HEK293 (cell line): ENCODE measurements at regions not wholly inside any gene's neighbourhood (a gene's known extent, or its start where the extent isn't known, plus 50 kb on each side); places are given as distances from the start of the nearest gene placed in this dataset.

Experiments
- CTCF ChIA-PET: fragments of 350-600 bp; formaldehyde crosslinking; extraction: SDS; loops from one replicate; lab custom pipeline; 2021; ENCODE audit warnings: antibody characterized with exemption; lab: Yijun Ruan, JAX
- POLR2A ChIA-PET: fragments of 300-600 bp; formaldehyde crosslinking; extraction: SDS; loops from one replicate; lab custom pipeline; 2020; ENCODE audit warnings: antibody characterized with exemption, inconsistent platforms; lab: Yijun Ruan, JAX
- H3K27ac ChIP-seq: fragments of 200-500 bp; sonication (Bioruptor generic); 2 replicates; pipeline ENCODE4 v1.5.1; 2014; ENCODE audit warnings: low read depth, low read length, control low read depth, inconsistent platforms; ENCODE audit errors: extremely low read depth
- H3K36me3 ChIP-seq, 2 experiments: fragments of 200-500 bp in 1 of 2; sonication (Bioruptor generic) in 1 of 2; 1 replicate in 1 of 2; 2 replicates in 1 of 2; pipeline ENCODE4 v1.5.1; 2014 to 2017; ENCODE audit warnings: inconsistent platforms in 2 of 2, low read length in 2 of 2; ENCODE audit not compliant: control insufficient read depth in 2 of 2, insufficient read depth in 1 of 2
- H3K4me1 ChIP-seq: fragments of 200-500 bp; sonication (Bioruptor generic); 2 replicates; pipeline ENCODE4 v1.5.1; 2014; ENCODE audit warnings: mild to moderate bottlenecking, low read length, inconsistent platforms; ENCODE audit not compliant: control insufficient read depth, insufficient read depth
- H3K4me3 ChIP-seq: 2 replicates; pipeline ENCODE4 v1.5.1; 2011; ENCODE audit warnings: low read depth, mild to moderate bottlenecking, control low read depth, low read length, moderate library complexity
- H3K9me3 ChIP-seq: fragments of 200-500 bp; sonication (Bioruptor generic); 2 replicates; pipeline ENCODE4 v1.5.1; 2014; ENCODE audit warnings: low read depth, low read length, inconsistent platforms; ENCODE audit not compliant: control insufficient read depth, insufficient read depth
- GLI2 ChIP-seq: fragments of 450-650 bp; formaldehyde crosslinking; IDR thresholded peaks from 2 replicates; pipeline ENCODE4; 2017; ENCODE audit warnings: missing biosample characterization, missing genetic modification characterization, low read depth, borderline replicate concordance
- GLI4 ChIP-seq: fragments of 450-650 bp; formaldehyde crosslinking; IDR thresholded peaks from 2 replicates; pipeline ENCODE4 v1.5.1; 2016; ENCODE audit warnings: missing biosample characterization, missing genetic modification characterization
- IKZF3 ChIP-seq: fragments of 450-650 bp; IDR thresholded peaks from 2 replicates; pipeline ENCODE4 v1.5.0; 2018; ENCODE audit warnings: missing biosample characterization, mild to moderate bottlenecking, missing genetic modification characterization, moderate library complexity
- MYNN ChIP-seq: fragments of 450-650 bp; formaldehyde crosslinking; IDR thresholded peaks from 2 replicates; pipeline ENCODE4 v1.5.1; 2016; ENCODE audit warnings: missing biosample characterization, missing genetic modification characterization, borderline replicate concordance
- TCF7L2 ChIP-seq: IDR thresholded peaks from 2 replicates; pipeline ENCODE4 v1.6.1; 2011; ENCODE audit warnings: low read depth, mild to moderate bottlenecking, inconsistent platforms, low read length, moderate library complexity, borderline replicate concordance
- YY2 ChIP-seq: fragments of 450-650 bp; formaldehyde crosslinking; IDR thresholded peaks from 2 replicates; pipeline ENCODE4 v1.5.1; 2016; ENCODE audit warnings: missing biosample characterization, missing genetic modification characterization
- ZNF169 ChIP-seq: fragments of 450-650 bp; formaldehyde crosslinking; IDR thresholded peaks from 2 replicates; pipeline ENCODE4 v1.5.1; 2016; ENCODE audit warnings: missing biosample characterization, missing genetic modification characterization
- ZNF239 ChIP-seq: fragments of 450-650 bp; formaldehyde crosslinking; IDR thresholded peaks from 2 replicates; pipeline ENCODE4 v1.5.1; 2016; ENCODE audit warnings: missing biosample characterization, missing genetic modification characterization
- ZNF473 ChIP-seq: fragments of 450-650 bp; formaldehyde crosslinking; IDR thresholded peaks from 2 replicates; pipeline ENCODE4 v1.5.1; 2017; ENCODE audit warnings: missing biosample characterization, missing genetic modification characterization
- ZNF488 ChIP-seq: fragments of 450-650 bp; formaldehyde crosslinking; IDR thresholded peaks from 2 replicates; pipeline ENCODE4 v1.5.1; 2016; ENCODE audit warnings: missing biosample characterization, missing genetic modification characterization
- ZNF510 ChIP-seq: fragments of 450-650 bp; formaldehyde crosslinking; IDR thresholded peaks from 2 replicates; pipeline ENCODE4 v1.5.1; 2018; ENCODE audit warnings: mild to moderate bottlenecking, missing genetic modification characterization, missing biosample characterization; ENCODE audit not compliant: insufficient replicate concordance
- ZNF518A ChIP-seq: fragments of 450-650 bp; formaldehyde crosslinking; conservative IDR thresholded peaks from 2 replicates; pipeline ENCODE4 v1.5.1; 2016; ENCODE audit warnings: low read depth, missing biosample characterization, missing genetic modification characterization
- ZNF530 ChIP-seq: fragments of 450-650 bp; formaldehyde crosslinking; IDR thresholded peaks from 2 replicates; pipeline ENCODE4 v1.5.1; 2016; ENCODE audit warnings: low read depth, missing biosample characterization, missing genetic modification characterization
- ZNF560 ChIP-seq: fragments of 450-650 bp; formaldehyde crosslinking; IDR thresholded peaks from 2 replicates; pipeline ENCODE4 v1.5.1; 2017; ENCODE audit warnings: missing biosample characterization, missing genetic modification characterization, borderline replicate concordance
- ZNF623 ChIP-seq: fragments of 450-650 bp; formaldehyde crosslinking; IDR thresholded peaks from 2 replicates; pipeline ENCODE4 v1.5.1; 2016; ENCODE audit warnings: missing biosample characterization, missing genetic modification characterization
- ZNF639 ChIP-seq: fragments of 450-650 bp; formaldehyde crosslinking; IDR thresholded peaks from 2 replicates; pipeline ENCODE4 v1.5.1; 2016; ENCODE audit warnings: missing biosample characterization, missing genetic modification characterization
- ZNF645 ChIP-seq: fragments of 450-650 bp; formaldehyde crosslinking; IDR thresholded peaks from 2 replicates; pipeline ENCODE4; 2016; ENCODE audit warnings: missing biosample characterization, missing genetic modification characterization
- ZNF660 ChIP-seq: fragments of 450-650 bp; IDR thresholded peaks from 2 replicates; pipeline ENCODE4 v1.5.1; 2018; ENCODE audit warnings: missing biosample characterization, mild to moderate bottlenecking, missing genetic modification characterization
- ZNF664 ChIP-seq: fragments of 450-650 bp; formaldehyde crosslinking; IDR thresholded peaks from 2 replicates; pipeline ENCODE4 v1.5.1; 2016; ENCODE audit warnings: missing biosample characterization, missing genetic modification characterization
- ZNF692 ChIP-seq: fragments of 450-650 bp; formaldehyde crosslinking; IDR thresholded peaks from 2 replicates; pipeline ENCODE4 v1.5.1; 2016; ENCODE audit warnings: missing biosample characterization, missing genetic modification characterization
- ZNF701 ChIP-seq: fragments of 450-650 bp; formaldehyde crosslinking; IDR thresholded peaks from 2 replicates; pipeline ENCODE4 v1.5.1; 2016; ENCODE audit warnings: missing biosample characterization, missing genetic modification characterization
- ZNF747 ChIP-seq: fragments of 450-650 bp; formaldehyde crosslinking; IDR thresholded peaks from 2 replicates; pipeline ENCODE4 v1.5.1; 2016; ENCODE audit warnings: missing biosample characterization, missing genetic modification characterization
- ZNF785 ChIP-seq: fragments of 450-650 bp; formaldehyde crosslinking; IDR thresholded peaks from 2 replicates; pipeline ENCODE4 v1.5.1; 2016; ENCODE audit warnings: missing biosample characterization, missing genetic modification characterization

GRCh38 chr18:77379976-77380509 is 130.4 kb downstream of the GALR1 start:
- Histone ChIP-seq H3K27ac (no peak overlapping the region), H3K4me3 (no peak overlapping the region), H3K4me1 (no peaks in the 10 kb centered on the region)
- CTCF ChIA-PET: no interaction called here
- TF ChIP-seq ZNF747 (tag by site-specific recombination) (no peak), ZNF560 (tag by site-specific recombination) (no peak), ZNF510 (no peak), ZNF639 (tag by site-specific recombination) (no peak), YY2 (no peak), ZNF530 (tag by site-specific recombination) (no peak), MYNN (tag by site-specific recombination) (no peak), ZNF169 (tag by site-specific recombination) (no peak), ZNF692 (tag by site-specific recombination) (no peak)
- TF ChIP-seq, all 188 proteins: peak for 0
- H3K36me3 ChIP-seq: no peaks in the 10 kb centered on the region
- POLR2A ChIA-PET: no interaction called here
- H3K9me3 ChIP-seq: no peaks in the 10 kb centered on the region

- no peaks in the 10 kb centered on the region for H3K4me1 ChIP-seq
- no peak overlapping the region for H3K27ac ChIP-seq
- H3K36me3 ChIP-seq: no peaks in the 10 kb centered on the region
- no peak overlapping the region for H3K4me3 ChIP-seq
- TF ChIP-seq ZNF239 (tag by site-specific recombination) (no peak), GLI4 (tag by site-specific recombination) (no peak), ZNF664 (tag by site-specific recombination) (no peak), GLI2 (tag by site-specific recombination) (no peak), ZNF701 (tag by site-specific recombination) (no peak), IKZF3 (tag by site-specific recombination) (no peak), ZNF645 (tag by site-specific recombination) (no peak)
- ChIA-PET POLR2A (no interaction called here), CTCF (no interaction called here)
- no peaks in the 10 kb centered on the region for H3K9me3 ChIP-seq
Observed at GRCh38 chr18:77380695-77381094, 131.0 kb downstream of the GALR1 start.

GRCh38 chr18:77392321-77392720 is 142.7 kb downstream of the GALR1 start:
- Histone ChIP-seq H3K9me3 (no peaks in the 10 kb centered on the region), H3K36me3 (no peaks in the 10 kb centered on the region), H3K27ac (no peak overlapping the region), H3K4me1 (no peaks in the 10 kb centered on the region), H3K4me3 (no peak overlapping the region)
- ChIA-PET CTCF (no interaction called here), POLR2A (no interaction called here)
- TF ChIP-seq ZNF473 (no peak), TCF7L2 (no peak), ZNF488 (tag by site-specific recombination) (no peak), ZNF785 (tag by site-specific recombination) (no peak), ZNF518A (tag by site-specific recombination) (no peak), ZNF623 (no peak), ZNF660 (no peak)
